OCI-LY1 (cell line): ENCODE measurements at regions not wholly inside any gene's neighbourhood (a gene's known extent, or its start where the extent isn't known, plus 50 kb on each side); places are given as distances from the start of the nearest gene placed in this dataset.

ENCODE experiments used
- EZH2 ChIP-seq: fragments of 200-600 bp; sonication (generic), shearing (Covaris generic); IDR thresholded peaks from 2 replicates; pipeline ENCODE4 v1.8.0; 2017; ENCODE audit warnings: borderline replicate concordance, mixed run types, mild to moderate bottlenecking, antibody characterized with exemption, low read length, moderate library complexity, mixed read lengths
- TF ChIP-seq, protein P1 (sequence below): fragments of 200-600 bp; sonication (generic), shearing (Covaris generic); IDR thresholded peaks from 2 replicates; pipeline ENCODE4 v1.5.1; 2017; ENCODE audit warnings: mild to moderate bottlenecking, antibody characterized with exemption, low read length, moderate library complexity, mixed read lengths

DNA sequence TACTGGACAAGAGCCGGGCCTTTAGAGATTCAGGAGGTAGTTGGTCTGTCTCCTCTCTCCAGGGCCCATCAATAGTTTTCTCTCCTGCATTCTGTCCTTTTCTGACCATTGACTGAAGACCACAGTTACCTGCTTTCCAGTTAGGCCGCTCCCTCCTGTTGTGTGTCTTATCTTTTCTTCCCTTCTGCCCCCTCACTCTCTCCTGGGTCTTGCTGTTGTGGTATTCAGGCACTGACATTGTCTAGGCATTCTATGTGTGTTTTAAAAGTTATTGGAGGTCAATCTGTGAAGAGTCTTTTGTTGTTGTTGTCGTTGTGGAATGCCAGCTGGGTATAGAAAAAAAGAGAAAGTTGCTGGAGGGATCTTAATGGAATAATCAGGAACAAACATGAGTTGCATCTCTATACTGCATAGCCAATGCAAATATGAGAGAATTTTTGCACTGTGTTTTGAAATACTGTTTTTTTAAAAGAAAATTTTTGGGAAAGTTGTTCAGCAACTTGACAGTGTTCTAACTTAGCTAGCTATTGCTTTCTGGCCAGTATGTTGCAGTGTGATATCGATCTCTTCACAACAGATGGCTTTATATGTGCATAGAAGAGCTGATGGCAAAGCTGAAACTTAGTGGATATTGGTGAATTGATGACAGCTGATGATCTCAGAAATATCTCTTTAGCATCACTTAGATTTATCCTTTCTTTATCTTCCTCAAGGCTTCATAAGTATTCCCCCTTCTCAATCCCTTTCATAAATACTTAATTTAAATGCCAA is 240.7 kb downstream of the C4orf33 start:
- no peak for TF ChIP-seq EZH2
- TF ChIP-seq, protein P1, sequence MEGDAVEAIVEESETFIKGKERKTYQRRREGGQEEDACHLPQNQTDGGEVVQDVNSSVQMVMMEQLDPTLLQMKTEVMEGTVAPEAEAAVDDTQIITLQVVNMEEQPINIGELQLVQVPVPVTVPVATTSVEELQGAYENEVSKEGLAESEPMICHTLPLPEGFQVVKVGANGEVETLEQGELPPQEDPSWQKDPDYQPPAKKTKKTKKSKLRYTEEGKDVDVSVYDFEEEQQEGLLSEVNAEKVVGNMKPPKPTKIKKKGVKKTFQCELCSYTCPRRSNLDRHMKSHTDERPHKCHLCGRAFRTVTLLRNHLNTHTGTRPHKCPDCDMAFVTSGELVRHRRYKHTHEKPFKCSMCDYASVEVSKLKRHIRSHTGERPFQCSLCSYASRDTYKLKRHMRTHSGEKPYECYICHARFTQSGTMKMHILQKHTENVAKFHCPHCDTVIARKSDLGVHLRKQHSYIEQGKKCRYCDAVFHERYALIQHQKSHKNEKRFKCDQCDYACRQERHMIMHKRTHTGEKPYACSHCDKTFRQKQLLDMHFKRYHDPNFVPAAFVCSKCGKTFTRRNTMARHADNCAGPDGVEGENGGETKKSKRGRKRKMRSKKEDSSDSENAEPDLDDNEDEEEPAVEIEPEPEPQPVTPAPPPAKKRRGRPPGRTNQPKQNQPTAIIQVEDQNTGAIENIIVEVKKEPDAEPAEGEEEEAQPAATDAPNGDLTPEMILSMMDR = no peak
